ENCODE measurements at regions not wholly inside any gene's neighbourhood (a gene's known extent, or its start where the extent isn't known, plus 50 kb on each side); places are given as distances from the start of the nearest gene placed in this dataset.
"Not testable (repeated sequence)": the region's sequence is repeated elsewhere in the genome, so short reads cannot be mapped to it uniquely, and the experiment has no call there.

GRCh38 chrX:1103360-1103759, 109.1 kb downstream of the CRLF2 start:
- no peak for DNase-seq (ENCODE audit: low read depth in 1 of 2, low spot score in 1 of 2)

GRCh38 chrX:1102786-1103185, 109.7 kb downstream of the CRLF2 start:
- no peak for DNase-seq (ENCODE audit: low read depth in 1 of 2, low spot score in 1 of 2)

GRCh38 chrX:1102221-1102620, 110.2 kb downstream of the CRLF2 start:
- not testable (repeated sequence) for DNase-seq (ENCODE audit: low read depth in 1 of 2, low spot score in 1 of 2)

GRCh38 chrX:1099146-1099770, 113.2 kb downstream of the CRLF2 start:
- no peak for DNase-seq (ENCODE audit: low read depth in 1 of 2, low spot score in 1 of 2)

GRCh38 chrX:1097328-1097727, 115.1 kb downstream of the CRLF2 start:
- no peak for DNase-seq (ENCODE audit: low read depth in 1 of 2, low spot score in 1 of 2)

GRCh38 chrX:1094566-1095333, 117.7 kb downstream of the CRLF2 start:
- DNase-seq (ENCODE audit: low read depth in 1 of 2, low spot score in 1 of 2), result no peak

- DNase-seq (ENCODE audit: low read depth in 1 of 2, low spot score in 1 of 2), result no peak
Measured at GRCh38 chrX:1093586-1094421, 118.6 kb downstream of the CRLF2 start.

GRCh38 chrX:1093121-1093520, 119.3 kb downstream of the CRLF2 start:
- DNase-seq (ENCODE audit: low read depth in 1 of 2, low spot score in 1 of 2), result peak in 1 of 2 donors; percentile 4

GRCh38 chrX:1086444-1087409, 125.7 kb downstream of the CRLF2 start:
- no peak for DNase-seq (ENCODE audit: low read depth in 1 of 2, low spot score in 1 of 2)

- not testable (repeated sequence) for DNase-seq (ENCODE audit: low read depth in 1 of 2, low spot score in 1 of 2)
Measured at GRCh38 chrX:1085871-1086270, 126.6 kb downstream of the CRLF2 start.

GRCh38 chrX:1084689-1085088, 127.8 kb downstream of the CRLF2 start:
- no peak for DNase-seq (ENCODE audit: low read depth in 1 of 2, low spot score in 1 of 2)

GRCh38 chrX:1076871-1077651, 135.4 kb downstream of the CRLF2 start:
- DNase-seq (ENCODE audit: low read depth in 1 of 2, low spot score in 1 of 2), result no peak

- DNase-seq (ENCODE audit: low read depth in 1 of 2, low spot score in 1 of 2), result no peak
Measured at GRCh38 chrX:1075741-1076140, 136.7 kb downstream of the CRLF2 start.

GRCh38 chrX:1075156-1075555, 137.3 kb downstream of the CRLF2 start:
- DNase-seq (ENCODE audit: low read depth in 1 of 2, low spot score in 1 of 2), result no peak

GRCh38 chrX:1074755-1075154, 137.7 kb downstream of the CRLF2 start:
- no peak for DNase-seq (ENCODE audit: low read depth in 1 of 2, low spot score in 1 of 2)

GRCh38 chrX:1074172-1074571, 138.3 kb downstream of the CRLF2 start:
- no peak for DNase-seq (ENCODE audit: low read depth in 1 of 2, low spot score in 1 of 2)

GRCh38 chrX:1072637-1073377, 139.6 kb downstream of the CRLF2 start:
- DNase-seq (ENCODE audit: low read depth in 1 of 2, low spot score in 1 of 2), result no peak

GRCh38 chrX:1071351-1071750, 141.1 kb downstream of the CRLF2 start:
- no peak for DNase-seq (ENCODE audit: low read depth in 1 of 2, low spot score in 1 of 2)

- no peak for DNase-seq (ENCODE audit: low read depth in 1 of 2, low spot score in 1 of 2)
Measured at GRCh38 chrX:1062351-1062750, 150.1 kb downstream of the CRLF2 start.

Measured in activated CD4-positive, alpha-beta T cell treated with anti-CD3 and anti-CD28 coated beads, Interleukin-2, amount 50 U/mL, for 24 hours (primary cell).